ENCODE measurements at regions not wholly inside any gene's neighbourhood (a gene's known extent, or its start where the extent isn't known, plus 50 kb on each side); places are given as distances from the start of the nearest gene placed in this dataset.

GRCh38 chr2:138922973-138923563 is 142.9 kb upstream of the NXPH2 start:
- TF ChIP-seq CTCF (IDR thresholded peaks at IDR 0.05; ENCODE audit: control extremely low read depth, extremely low read depth) = no peak
- DNase-seq = peak in 2 of 3 donors; percentile 27 to 52
- Histone ChIP-seq H3K4me1 (ENCODE audit: control insufficient read depth in 5 of 5, insufficient read depth in 5 of 5, low read length in 5 of 5) (no peaks in the 10 kb centered on the region), H3K9ac (ENCODE audit: insufficient read depth in 1 of 2, low read length in 2 of 2) (no peak overlapping the region), H3K4me3 (no peak overlapping the region), H3K36me3 (ENCODE audit: control insufficient read depth in 4 of 4, insufficient read depth in 4 of 4, low read length in 4 of 4) (no peaks in the 10 kb centered on the region), H3K27ac (ENCODE audit: low read depth in 1 of 2, low read length in 1 of 2) (no peak overlapping the region), H3K9me3 (ENCODE audit: control insufficient read depth in 4 of 4, insufficient read depth in 3 of 4, low read length in 3 of 4) (peaks cover 0 to 3% (median 0%) of the 10 kb centered on the region in 4 donors), H3K27me3 (ENCODE audit: control insufficient read depth in 3 of 3, insufficient read depth in 3 of 3, low read length in 2 of 3) (no peaks in the 10 kb centered on the region)
- no peak for ATAC-seq (ENCODE audit: insufficient read depth, low FRiP score)
- WGBS, 2 donors = 45 to 55% methylated on average over 2 of the region's 2 CpGs

- WGBS, 2 donors = 48 to 71% methylated on average over 4 of the region's 4 CpGs
- Histone ChIP-seq H3K27ac (ENCODE audit: low read depth in 1 of 2, low read length in 1 of 2) (no peak overlapping the region), H3K9me3 (ENCODE audit: control insufficient read depth in 4 of 4, insufficient read depth in 3 of 4, low read length in 3 of 4) (peaks cover 0 to 3% (median 0%) of the 10 kb centered on the region in 4 donors), H3K36me3 (ENCODE audit: control insufficient read depth in 4 of 4, insufficient read depth in 4 of 4, low read length in 4 of 4) (no peaks in the 10 kb centered on the region), H3K27me3 (ENCODE audit: control insufficient read depth in 3 of 3, insufficient read depth in 3 of 3, low read length in 2 of 3) (no peaks in the 10 kb centered on the region), H3K4me1 (ENCODE audit: control insufficient read depth in 5 of 5, insufficient read depth in 5 of 5, low read length in 5 of 5) (no peaks in the 10 kb centered on the region), H3K4me3 (no peak overlapping the region), H3K9ac (ENCODE audit: insufficient read depth in 1 of 2, low read length in 2 of 2) (no peak overlapping the region)
- TF ChIP-seq CTCF (IDR thresholded peaks at IDR 0.05; ENCODE audit: control extremely low read depth, extremely low read depth) = no peak
- DNase-seq = peak; percentile 40 to 53 (median 47)
- peak; percentile 27 for ATAC-seq (ENCODE audit: insufficient read depth, low FRiP score)
Measured at GRCh38 chr2:138919120-138919747, 139.0 kb upstream of the NXPH2 start.

GRCh38 chr2:138910427-138910826 is 130.2 kb upstream of the NXPH2 start:
- no peak overlapping the region for H3K27ac ChIP-seq (ENCODE audit: low read depth in 1 of 2, low read length in 1 of 2)
- ATAC-seq (ENCODE audit: insufficient read depth, low FRiP score) (no peak), DNase-seq (no peak)
- no peak overlapping the region for H3K4me3 ChIP-seq
- no peaks in the 10 kb centered on the region for H3K4me1 ChIP-seq (ENCODE audit: control insufficient read depth in 5 of 5, insufficient read depth in 5 of 5, low read length in 5 of 5)
- no peaks in the 10 kb centered on the region for H3K36me3 ChIP-seq (ENCODE audit: control insufficient read depth in 4 of 4, insufficient read depth in 4 of 4, low read length in 4 of 4)
- no peak for TF ChIP-seq CTCF (IDR thresholded peaks at IDR 0.05; ENCODE audit: control extremely low read depth, extremely low read depth)
- no peaks in the 10 kb centered on the region for H3K27me3 ChIP-seq (ENCODE audit: control insufficient read depth in 3 of 3, insufficient read depth in 3 of 3, low read length in 2 of 3)
- no peak overlapping the region for H3K9ac ChIP-seq (ENCODE audit: insufficient read depth in 1 of 2, low read length in 2 of 2)
- WGBS, 2 donors = 75 to 81% methylated on average over 1 of the region's 1 CpG
- H3K9me3 ChIP-seq (ENCODE audit: control insufficient read depth in 4 of 4, insufficient read depth in 3 of 4, low read length in 3 of 4) = no peaks in the 10 kb centered on the region

All from lung (tissue), 11 donors.